Large intestine (tissue), 3 donors: ENCODE measurements at regions not wholly inside any gene's neighbourhood (a gene's known extent, or its start where the extent isn't known, plus 50 kb on each side); places are given as distances from the start of the nearest gene placed in this dataset.

ENCODE experiments used
- DNase-seq, 2 donors: peaks; one replicate each; pipeline versions ENCODE4 v3.0.0 to v3.0.0-alpha.2; 2013
- H3K27ac ChIP-seq: one replicate; pipeline ENCODE4 v1.5.1; 2013; ENCODE audit warnings: low read length
- H3K27me3 ChIP-seq: 2 replicates; pipeline ENCODE4 v1.6.1; 2013; ENCODE audit warnings: low read length; ENCODE audit not compliant: control insufficient read depth, insufficient read depth
- H3K36me3 ChIP-seq: 2 replicates; pipeline ENCODE4 v1.6.1; 2013; ENCODE audit warnings: low read length; ENCODE audit not compliant: control insufficient read depth, insufficient read depth
- H3K4me1 ChIP-seq: one replicate; pipeline ENCODE4 v1.6.1; 2013; ENCODE audit warnings: low read length; ENCODE audit not compliant: control insufficient read depth, insufficient read depth
- H3K4me3 ChIP-seq: one replicate; pipeline ENCODE4 v1.5.1; 2013; ENCODE audit warnings: low read length
- H3K9me3 ChIP-seq: one replicate; pipeline ENCODE4 v1.6.1; 2013; ENCODE audit warnings: mild to moderate bottlenecking, low read depth, low read length, moderate library complexity; ENCODE audit not compliant: control insufficient read depth
- WGBS: methylation state at CpG from one replicate; pipeline ENCODE4 v1.1.5; 2013; ENCODE audit warnings: low lambda C conversion rate; ENCODE audit not compliant: insufficient coverage; 5-methylcytosine and 5-hydroxymethylcytosine counted together

- no peaks in the 10 kb centered on the region for H3K27me3 ChIP-seq
- no peaks in the 10 kb centered on the region for H3K36me3 ChIP-seq
- H3K9me3 ChIP-seq, result no peaks in the 10 kb centered on the region
- H3K4me1 ChIP-seq, result no peaks in the 10 kb centered on the region
- WGBS, result no CpG with 5 or more reads among the region's 2 CpGs
- H3K4me3 ChIP-seq, result no peak overlapping the region
- no peak overlapping the region for H3K27ac ChIP-seq
- no peak for DNase-seq
These were observed 80.4 kb upstream of the PDE1C start for GRCh38 chr7:32150589-32150988.

GRCh38 chr7:32150039-32150438, 79.8 kb upstream of the PDE1C start:
- no peak overlapping the region for H3K4me3 ChIP-seq
- H3K9me3 ChIP-seq, result no peaks in the 10 kb centered on the region
- no peaks in the 10 kb centered on the region for H3K27me3 ChIP-seq
- no peak overlapping the region for H3K27ac ChIP-seq
- H3K36me3 ChIP-seq, result no peaks in the 10 kb centered on the region
- no peak for DNase-seq
- no peaks in the 10 kb centered on the region for H3K4me1 ChIP-seq
- WGBS, result no CpG with 5 or more reads among the region's 3 CpGs

GRCh38 chr7:32147546-32148268, 77.5 kb upstream of the PDE1C start:
- no peak overlapping the region for H3K4me3 ChIP-seq
- no peak overlapping the region for H3K27ac ChIP-seq
- no peaks in the 10 kb centered on the region for H3K27me3 ChIP-seq
- no peaks in the 10 kb centered on the region for H3K9me3 ChIP-seq
- WGBS, result no CpG with 5 or more reads among the region's 1 CpG
- H3K4me1 ChIP-seq, result no peaks in the 10 kb centered on the region
- H3K36me3 ChIP-seq, result no peaks in the 10 kb centered on the region
- DNase-seq, result no peak

GRCh38 chr7:32145911-32146310, 75.7 kb upstream of the PDE1C start:
- Histone ChIP-seq H3K4me3 (no peak overlapping the region), H3K27me3 (no peaks in the 10 kb centered on the region), H3K9me3 (no peaks in the 10 kb centered on the region), H3K4me1 (no peaks in the 10 kb centered on the region), H3K36me3 (no peaks in the 10 kb centered on the region), H3K27ac (no peak overlapping the region)
- DNase-seq, result no peak
- no CpG with 5 or more reads among the region's 2 CpGs for WGBS

- no peak for DNase-seq
- Histone ChIP-seq H3K36me3 (no peaks in the 10 kb centered on the region), H3K4me1 (no peaks in the 10 kb centered on the region), H3K27me3 (no peaks in the 10 kb centered on the region), H3K4me3 (no peak overlapping the region), H3K27ac (no peak overlapping the region), H3K9me3 (no peaks in the 10 kb centered on the region)
- WGBS, result no CpG with 5 or more reads among the region's 4 CpGs
These were observed 74.5 kb upstream of the PDE1C start for GRCh38 chr7:32144676-32145075.

GRCh38 chr7:32143301-32143700, 73.1 kb upstream of the PDE1C start:
- no peaks in the 10 kb centered on the region for H3K4me1 ChIP-seq
- no peak overlapping the region for H3K4me3 ChIP-seq
- H3K36me3 ChIP-seq, result no peaks in the 10 kb centered on the region
- H3K9me3 ChIP-seq, result no peaks in the 10 kb centered on the region
- H3K27ac ChIP-seq, result no peak overlapping the region
- H3K27me3 ChIP-seq, result no peaks in the 10 kb centered on the region
- WGBS, result no CpG with 5 or more reads among the region's 6 CpGs
- no peak for DNase-seq

GRCh38 chr7:32142649-32143048, 72.4 kb upstream of the PDE1C start:
- Histone ChIP-seq H3K36me3 (no peaks in the 10 kb centered on the region), H3K9me3 (no peaks in the 10 kb centered on the region), H3K4me3 (no peak overlapping the region), H3K4me1 (no peaks in the 10 kb centered on the region), H3K27me3 (no peaks in the 10 kb centered on the region), H3K27ac (no peak overlapping the region)
- DNase-seq, result no peak
- 67% methylated on average over 1 of the region's 3 CpGs for WGBS

- Histone ChIP-seq H3K27me3 (no peaks in the 10 kb centered on the region), H3K4me1 (no peaks in the 10 kb centered on the region), H3K36me3 (no peaks in the 10 kb centered on the region), H3K27ac (no peak overlapping the region), H3K9me3 (no peaks in the 10 kb centered on the region), H3K4me3 (no peak overlapping the region)
- WGBS, result 100% methylated on average over 1 of the region's 5 CpGs
- no peak for DNase-seq
These were observed 70.2 kb upstream of the PDE1C start for GRCh38 chr7:32140210-32140939.

- no peak for DNase-seq
- no peak overlapping the region for H3K27ac ChIP-seq
- no peak overlapping the region for H3K4me3 ChIP-seq
- no peaks in the 10 kb centered on the region for H3K27me3 ChIP-seq
- H3K36me3 ChIP-seq, result no peaks in the 10 kb centered on the region
- H3K4me1 ChIP-seq, result no peaks in the 10 kb centered on the region
- no peaks in the 10 kb centered on the region for H3K9me3 ChIP-seq
- WGBS, result no CpG with 5 or more reads among the region's 2 CpGs
These were observed 66.9 kb upstream of the PDE1C start for GRCh38 chr7:32137059-32137458.

- WGBS, result 31% methylated on average over 1 of the region's 1 CpG
These were observed 60.9 kb upstream of the PDE1C start for GRCh38 chr7:32131091-32131490.

GRCh38 chr7:32126843-32127242, 56.6 kb upstream of the PDE1C start:
- no CpG with 5 or more reads among the region's 1 CpG for WGBS
- no peaks in the 10 kb centered on the region for H3K27me3 ChIP-seq
- H3K36me3 ChIP-seq, result no peaks in the 10 kb centered on the region
- H3K27ac ChIP-seq, result no peak overlapping the region
- no peak overlapping the region for H3K4me3 ChIP-seq
- no peak for DNase-seq
- no peaks in the 10 kb centered on the region for H3K9me3 ChIP-seq
- no peaks in the 10 kb centered on the region for H3K4me1 ChIP-seq

More at GRCh38 chr7:32131091-32131490, 60.9 kb upstream of the PDE1C start:
- Histone ChIP-seq H3K4me1 (no peaks in the 10 kb centered on the region), H3K9me3 (no peaks in the 10 kb centered on the region), H3K27me3 (no peaks in the 10 kb centered on the region), H3K27ac (no peak overlapping the region), H3K36me3 (no peaks in the 10 kb centered on the region), H3K4me3 (no peak overlapping the region)
- DNase-seq, result no peak
